GM12864 (cell line): ENCODE measurements at regions not wholly inside any gene's neighbourhood (a gene's known extent, or its start where the extent isn't known, plus 50 kb on each side); places are given as distances from the start of the nearest gene placed in this dataset.

Experiments
- DNase-seq: peaks from one replicate; pipeline ENCODE4 v3.0.0-alpha.2; 2011; ENCODE audit warnings: low read depth
- H3K4me3 ChIP-seq: 2 replicates; pipeline ENCODE4 v1.5.1; 2011; ENCODE audit warnings: mild to moderate bottlenecking, low read depth, low read length, control low read depth
- TF ChIP-seq, protein P1 (sequence below): IDR thresholded peaks from 2 replicates; pipeline ENCODE4 v1.5.1; 2011; ENCODE audit warnings: low read depth, mild to moderate bottlenecking, moderate library complexity, low read length, control low read depth, inconsistent platforms; ENCODE audit errors: missing control alignments

DNA sequence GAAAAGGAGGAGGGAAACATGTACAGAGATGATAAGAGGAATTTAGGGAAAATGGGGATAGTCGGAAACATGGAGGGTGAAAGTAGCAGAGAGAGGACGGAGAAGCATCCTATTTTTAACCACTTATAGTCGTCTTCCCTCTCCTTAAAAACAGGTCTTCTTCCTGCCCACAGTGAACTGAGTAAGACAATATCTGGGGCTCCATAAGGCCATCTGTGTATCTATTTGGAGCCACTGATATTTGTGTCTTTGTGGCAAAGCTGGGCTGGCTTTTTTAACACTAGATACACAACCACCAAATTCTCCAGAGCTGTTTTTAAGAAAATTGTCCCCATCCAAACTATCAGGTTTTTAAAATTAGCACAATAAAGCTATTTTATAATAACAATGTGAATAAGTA lies 109.5 kb upstream of the RAP1B start:
- TF ChIP-seq, protein P1, sequence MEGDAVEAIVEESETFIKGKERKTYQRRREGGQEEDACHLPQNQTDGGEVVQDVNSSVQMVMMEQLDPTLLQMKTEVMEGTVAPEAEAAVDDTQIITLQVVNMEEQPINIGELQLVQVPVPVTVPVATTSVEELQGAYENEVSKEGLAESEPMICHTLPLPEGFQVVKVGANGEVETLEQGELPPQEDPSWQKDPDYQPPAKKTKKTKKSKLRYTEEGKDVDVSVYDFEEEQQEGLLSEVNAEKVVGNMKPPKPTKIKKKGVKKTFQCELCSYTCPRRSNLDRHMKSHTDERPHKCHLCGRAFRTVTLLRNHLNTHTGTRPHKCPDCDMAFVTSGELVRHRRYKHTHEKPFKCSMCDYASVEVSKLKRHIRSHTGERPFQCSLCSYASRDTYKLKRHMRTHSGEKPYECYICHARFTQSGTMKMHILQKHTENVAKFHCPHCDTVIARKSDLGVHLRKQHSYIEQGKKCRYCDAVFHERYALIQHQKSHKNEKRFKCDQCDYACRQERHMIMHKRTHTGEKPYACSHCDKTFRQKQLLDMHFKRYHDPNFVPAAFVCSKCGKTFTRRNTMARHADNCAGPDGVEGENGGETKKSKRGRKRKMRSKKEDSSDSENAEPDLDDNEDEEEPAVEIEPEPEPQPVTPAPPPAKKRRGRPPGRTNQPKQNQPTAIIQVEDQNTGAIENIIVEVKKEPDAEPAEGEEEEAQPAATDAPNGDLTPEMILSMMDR, result no peak
- no peak for DNase-seq
- no peak overlapping the region for H3K4me3 ChIP-seq

DNA sequence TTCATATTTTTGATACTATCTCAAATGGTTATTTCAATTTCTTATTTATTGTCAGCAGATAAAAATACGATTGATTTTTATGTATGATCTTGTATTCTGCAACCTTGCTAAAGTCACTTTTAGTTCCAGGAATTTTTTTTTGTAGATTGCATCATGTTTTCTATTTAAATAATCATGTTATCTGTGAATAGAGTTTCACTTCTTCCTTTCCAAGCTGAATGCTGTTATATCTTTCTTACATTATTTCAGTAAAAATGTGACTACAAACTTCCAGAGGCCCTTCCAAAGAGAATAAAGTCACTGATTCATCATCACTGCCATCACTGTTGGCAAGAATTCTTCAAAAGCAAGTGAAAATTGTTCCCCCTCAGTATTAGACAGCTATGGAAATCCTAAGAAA lies 104.7 kb upstream of the RAP1B start:
- TF ChIP-seq, protein P1, result no peak
- no peak for DNase-seq
- H3K4me3 ChIP-seq, result no peak overlapping the region

GRCh38 chr12:68506619-68507018 lies 104.1 kb upstream of the RAP1B start:
- TF ChIP-seq, protein P1, result no peak
- no peak for DNase-seq
- H3K4me3 ChIP-seq, result no peak overlapping the region

DNA sequence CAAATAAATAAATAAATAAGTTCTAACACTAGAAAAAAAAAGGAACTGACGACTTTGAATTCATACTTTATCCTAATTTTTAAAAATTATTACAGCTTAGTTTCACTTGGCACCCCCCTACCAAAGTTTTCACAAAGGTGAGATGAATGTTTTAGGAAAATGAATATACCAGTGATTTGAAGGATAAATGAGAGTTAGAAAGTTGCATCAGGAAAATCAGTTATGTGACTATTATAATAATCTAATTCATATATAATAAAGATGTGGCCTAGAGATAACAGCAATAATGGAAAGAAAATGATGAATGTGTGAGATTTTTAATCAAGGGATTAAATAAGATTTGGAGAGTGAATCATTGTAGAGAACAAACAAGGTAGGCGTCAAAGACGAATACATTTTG lies 103.0 kb upstream of the RAP1B start:
- TF ChIP-seq, protein P1, result no peak
- no peak for DNase-seq
- H3K4me3 ChIP-seq, result no peak overlapping the region

DNA sequence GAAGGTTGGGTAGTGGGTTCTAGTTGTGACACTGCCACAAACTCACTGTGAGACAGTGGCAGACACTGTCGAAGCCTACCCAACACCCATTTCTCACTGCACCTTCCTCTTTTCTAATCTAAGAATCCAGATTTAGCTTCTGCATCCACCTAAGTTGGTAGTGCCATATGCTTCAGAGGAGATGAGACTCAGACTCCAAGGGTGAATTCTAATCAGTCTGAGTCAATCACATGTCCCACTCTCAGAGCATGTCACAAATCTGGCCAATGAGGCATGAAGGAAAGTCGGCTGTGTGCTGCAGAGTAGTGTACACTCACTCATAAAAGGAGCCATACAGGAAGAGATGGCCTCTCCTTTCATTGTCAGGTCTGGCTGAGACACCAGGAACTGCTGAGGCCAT lies 102.1 kb upstream of the RAP1B start:
- DNase-seq, result no peak
- H3K4me3 ChIP-seq, result no peak overlapping the region
- TF ChIP-seq, protein P1, result no peak

GRCh38 chr12:68509242-68509641 lies 101.5 kb upstream of the RAP1B start:
- TF ChIP-seq, protein P1, result no peak
- DNase-seq, result no peak
- no peak overlapping the region for H3K4me3 ChIP-seq

DNA sequence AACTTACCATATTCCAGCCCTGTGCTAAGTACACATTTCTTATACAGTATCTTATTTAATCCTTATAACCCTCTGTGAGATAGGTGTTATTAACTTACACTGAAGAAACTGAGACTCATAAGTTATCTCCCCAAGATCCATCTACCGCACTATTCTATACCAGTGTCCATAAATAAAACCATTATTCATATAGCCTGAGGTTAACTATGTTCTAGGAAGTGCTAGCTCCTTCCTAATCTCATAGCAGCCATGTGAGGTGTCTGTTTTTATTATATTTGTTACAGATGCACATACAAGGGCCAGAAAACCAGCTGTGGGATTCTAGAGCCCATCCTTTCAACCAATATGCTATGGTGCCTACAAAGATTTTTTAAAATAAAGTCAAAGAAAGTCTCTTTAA lies 100.3 kb upstream of the RAP1B start:
- H3K4me3 ChIP-seq, result no peak overlapping the region
- no peak for DNase-seq

More for the DNA sequence above, 100.3 kb upstream of the RAP1B start:
- TF ChIP-seq, protein P1, result no peak
